ENCODE measurements at regions not wholly inside any gene's neighbourhood (a gene's known extent, or its start where the extent isn't known, plus 50 kb on each side); places are given as distances from the start of the nearest gene placed in this dataset.
"Not testable (repeated sequence)": the region's sequence is repeated elsewhere in the genome, so short reads cannot be mapped to it uniquely, and the experiment has no call there.

- H3K9me3 ChIP-seq (ENCODE audit: control insufficient read depth, low read length), result no peaks in the 10 kb centered on the region
- peaks cover 7% of the 10 kb centered on the region for H3K4me1 ChIP-seq (ENCODE audit: control insufficient read depth, insufficient read depth, low read length)
- H3K27me3 ChIP-seq (ENCODE audit: control insufficient read depth, insufficient read depth, low read length), result no peaks in the 10 kb centered on the region
- no peaks in the 10 kb centered on the region for H3K36me3 ChIP-seq (ENCODE audit: control insufficient read depth, insufficient read depth, low read length)
- H3K4me3 ChIP-seq (ENCODE audit: low read length), result no peak overlapping the region
- no peak overlapping the region for H3K9ac ChIP-seq (ENCODE audit: low read length)
Measured at GRCh38 chr11:81246941-81247340, 1486.7 kb downstream of the FAM181B start.

- Histone ChIP-seq H3K4me3 (ENCODE audit: low read length) (no peak overlapping the region), H3K27me3 (ENCODE audit: control insufficient read depth, insufficient read depth, low read length) (no peaks in the 10 kb centered on the region), H3K4me1 (ENCODE audit: control insufficient read depth, insufficient read depth, low read length) (peaks cover 7% of the 10 kb centered on the region), H3K9me3 (ENCODE audit: control insufficient read depth, low read length) (no peaks in the 10 kb centered on the region), H3K9ac (ENCODE audit: low read length) (no peak overlapping the region), H3K36me3 (ENCODE audit: control insufficient read depth, insufficient read depth, low read length) (no peaks in the 10 kb centered on the region)
Measured at GRCh38 chr11:81245791-81246190, 1487.9 kb downstream of the FAM181B start.

GRCh38 chr11:81241672-81242275 lies 1491.9 kb downstream of the FAM181B start:
- H3K36me3 ChIP-seq (ENCODE audit: control insufficient read depth, insufficient read depth, low read length), result no peaks in the 10 kb centered on the region
- no peaks in the 10 kb centered on the region for H3K27me3 ChIP-seq (ENCODE audit: control insufficient read depth, insufficient read depth, low read length)
- H3K9me3 ChIP-seq (ENCODE audit: control insufficient read depth, low read length), result no peaks in the 10 kb centered on the region
- no peak overlapping the region for H3K4me3 ChIP-seq (ENCODE audit: low read length)
- peaks cover 6% of the 10 kb centered on the region for H3K4me1 ChIP-seq (ENCODE audit: control insufficient read depth, insufficient read depth, low read length)
- no peak overlapping the region for H3K9ac ChIP-seq (ENCODE audit: low read length)

GRCh38 chr11:81237139-81237538 lies 1496.5 kb downstream of the FAM181B start:
- Histone ChIP-seq H3K4me1 (ENCODE audit: control insufficient read depth, insufficient read depth, low read length) (no peaks in the 10 kb centered on the region), H3K27me3 (ENCODE audit: control insufficient read depth, insufficient read depth, low read length) (no peaks in the 10 kb centered on the region), H3K36me3 (ENCODE audit: control insufficient read depth, insufficient read depth, low read length) (no peaks in the 10 kb centered on the region)

GRCh38 chr11:81227409-81227808 lies 1506.3 kb downstream of the FAM181B start:
- H3K27me3 ChIP-seq (ENCODE audit: control insufficient read depth, insufficient read depth, low read length); H3K4me3 ChIP-seq (ENCODE audit: low read length); H3K36me3 ChIP-seq (ENCODE audit: control insufficient read depth, insufficient read depth, low read length); H3K9me3 ChIP-seq (ENCODE audit: control insufficient read depth, low read length); H3K4me1 ChIP-seq (ENCODE audit: control insufficient read depth, insufficient read depth, low read length); H3K9ac ChIP-seq (ENCODE audit: low read length): not testable (repeated sequence)

More at GRCh38 chr11:81237139-81237538, 1496.5 kb downstream of the FAM181B start:
- no peak overlapping the region for H3K4me3 ChIP-seq (ENCODE audit: low read length)
- no peak overlapping the region for H3K9ac ChIP-seq (ENCODE audit: low read length)
- H3K9me3 ChIP-seq (ENCODE audit: control insufficient read depth, low read length), result no peaks in the 10 kb centered on the region

DNA sequence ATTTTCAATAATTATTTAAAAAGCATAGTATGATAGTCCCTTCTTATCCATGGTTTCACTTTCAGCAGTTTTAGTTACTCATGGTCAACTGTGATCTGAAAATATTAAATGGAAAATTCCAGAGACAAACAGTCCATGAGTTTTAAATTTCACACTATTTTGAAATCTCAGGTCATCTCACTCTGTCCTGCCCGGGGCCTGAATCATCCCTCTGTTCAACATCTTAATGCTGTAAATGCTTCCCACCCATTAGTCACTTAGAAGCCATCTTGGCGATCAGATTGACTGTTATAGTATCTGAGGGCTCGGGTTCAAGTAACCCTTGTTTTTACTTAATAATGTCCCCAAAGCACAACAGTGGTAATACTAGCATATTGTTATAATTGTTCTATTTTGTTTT lies 1509.3 kb downstream of the FAM181B start:
- Histone ChIP-seq H3K27me3 (ENCODE audit: control insufficient read depth, insufficient read depth, low read length) (no peaks in the 10 kb centered on the region), H3K4me3 (ENCODE audit: low read length) (no peak overlapping the region), H3K4me1 (ENCODE audit: control insufficient read depth, insufficient read depth, low read length) (no peaks in the 10 kb centered on the region), H3K36me3 (ENCODE audit: control insufficient read depth, insufficient read depth, low read length) (no peaks in the 10 kb centered on the region), H3K9ac (ENCODE audit: low read length) (no peak overlapping the region), H3K9me3 (ENCODE audit: control insufficient read depth, low read length) (no peaks in the 10 kb centered on the region)

GRCh38 chr11:81222491-81222890 lies 1511.2 kb downstream of the FAM181B start:
- H3K27me3 ChIP-seq (ENCODE audit: control insufficient read depth, insufficient read depth, low read length), result no peaks in the 10 kb centered on the region
- H3K4me3 ChIP-seq (ENCODE audit: low read length), result no peak overlapping the region
- no peaks in the 10 kb centered on the region for H3K9me3 ChIP-seq (ENCODE audit: control insufficient read depth, low read length)
- no peaks in the 10 kb centered on the region for H3K4me1 ChIP-seq (ENCODE audit: control insufficient read depth, insufficient read depth, low read length)
- H3K36me3 ChIP-seq (ENCODE audit: control insufficient read depth, insufficient read depth, low read length), result no peaks in the 10 kb centered on the region
- H3K9ac ChIP-seq (ENCODE audit: low read length), result no peak overlapping the region

DNA sequence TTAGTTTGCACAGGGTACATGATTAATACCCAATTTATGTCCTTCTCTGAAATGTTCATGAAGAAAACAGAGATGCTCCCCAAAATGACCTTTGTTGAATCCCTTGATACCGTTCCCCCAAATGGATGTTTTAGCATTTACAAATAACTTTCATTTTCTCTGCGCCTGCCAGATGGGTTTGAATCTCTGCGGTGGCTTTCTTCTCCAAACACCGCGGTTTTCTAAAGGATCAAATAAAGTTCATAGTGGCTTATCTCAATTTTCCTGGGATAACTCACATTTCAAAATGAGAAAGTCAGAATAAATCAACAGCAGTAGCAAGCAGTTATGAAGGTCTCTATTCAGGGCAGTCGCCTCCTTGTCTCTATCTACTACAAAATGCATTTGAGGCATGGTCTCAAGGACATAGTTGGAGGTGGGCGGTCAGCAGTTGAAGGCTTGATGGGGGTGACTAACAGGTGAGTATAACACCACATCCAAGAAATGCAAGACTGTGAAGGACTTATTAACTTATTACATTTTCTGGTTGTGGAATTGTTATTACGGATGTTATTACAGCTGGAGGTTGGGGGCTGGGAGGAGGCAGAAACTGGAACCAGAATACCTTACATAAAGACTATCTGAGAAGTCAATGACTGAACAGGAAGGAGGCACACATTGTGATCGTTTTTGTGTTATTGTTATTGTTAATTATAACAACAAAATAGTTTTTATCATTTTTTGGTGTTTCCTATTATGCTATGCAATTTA lies 1513.3 kb downstream of the FAM181B start:
- Histone ChIP-seq H3K4me3 (ENCODE audit: low read length) (no peak overlapping the region), H3K4me1 (ENCODE audit: control insufficient read depth, insufficient read depth, low read length) (no peaks in the 10 kb centered on the region), H3K9ac (ENCODE audit: low read length) (no peak overlapping the region), H3K36me3 (ENCODE audit: control insufficient read depth, insufficient read depth, low read length) (no peaks in the 10 kb centered on the region), H3K9me3 (ENCODE audit: control insufficient read depth, low read length) (no peaks in the 10 kb centered on the region), H3K27me3 (ENCODE audit: control insufficient read depth, insufficient read depth, low read length) (no peaks in the 10 kb centered on the region)

- Histone ChIP-seq H3K36me3 (ENCODE audit: control insufficient read depth, insufficient read depth, low read length) (no peaks in the 10 kb centered on the region), H3K9ac (ENCODE audit: low read length) (no peak overlapping the region), H3K4me1 (ENCODE audit: control insufficient read depth, insufficient read depth, low read length) (no peaks in the 10 kb centered on the region), H3K9me3 (ENCODE audit: control insufficient read depth, low read length) (no peaks in the 10 kb centered on the region), H3K4me3 (ENCODE audit: low read length) (no peak overlapping the region), H3K27me3 (ENCODE audit: control insufficient read depth, insufficient read depth, low read length) (no peaks in the 10 kb centered on the region)
Measured at GRCh38 chr11:81219661-81220060, 1514.0 kb downstream of the FAM181B start.

GRCh38 chr11:81218440-81218839 lies 1515.2 kb downstream of the FAM181B start:
- Histone ChIP-seq H3K9ac (ENCODE audit: low read length) (no peak overlapping the region), H3K36me3 (ENCODE audit: control insufficient read depth, insufficient read depth, low read length) (no peaks in the 10 kb centered on the region), H3K9me3 (ENCODE audit: control insufficient read depth, low read length) (no peaks in the 10 kb centered on the region), H3K27me3 (ENCODE audit: control insufficient read depth, insufficient read depth, low read length) (no peaks in the 10 kb centered on the region), H3K4me1 (ENCODE audit: control insufficient read depth, insufficient read depth, low read length) (no peaks in the 10 kb centered on the region), H3K4me3 (ENCODE audit: low read length) (no peak overlapping the region)

GRCh38 chr11:81211050-81211449 lies 1522.6 kb downstream of the FAM181B start:
- H3K4me3 ChIP-seq (ENCODE audit: low read length), result no peak overlapping the region
- no peaks in the 10 kb centered on the region for H3K4me1 ChIP-seq (ENCODE audit: control insufficient read depth, insufficient read depth, low read length)
- H3K9me3 ChIP-seq (ENCODE audit: control insufficient read depth, low read length), result no peaks in the 10 kb centered on the region
- no peaks in the 10 kb centered on the region for H3K27me3 ChIP-seq (ENCODE audit: control insufficient read depth, insufficient read depth, low read length)
- no peak overlapping the region for H3K9ac ChIP-seq (ENCODE audit: low read length)
- no peaks in the 10 kb centered on the region for H3K36me3 ChIP-seq (ENCODE audit: control insufficient read depth, insufficient read depth, low read length)

DNA sequence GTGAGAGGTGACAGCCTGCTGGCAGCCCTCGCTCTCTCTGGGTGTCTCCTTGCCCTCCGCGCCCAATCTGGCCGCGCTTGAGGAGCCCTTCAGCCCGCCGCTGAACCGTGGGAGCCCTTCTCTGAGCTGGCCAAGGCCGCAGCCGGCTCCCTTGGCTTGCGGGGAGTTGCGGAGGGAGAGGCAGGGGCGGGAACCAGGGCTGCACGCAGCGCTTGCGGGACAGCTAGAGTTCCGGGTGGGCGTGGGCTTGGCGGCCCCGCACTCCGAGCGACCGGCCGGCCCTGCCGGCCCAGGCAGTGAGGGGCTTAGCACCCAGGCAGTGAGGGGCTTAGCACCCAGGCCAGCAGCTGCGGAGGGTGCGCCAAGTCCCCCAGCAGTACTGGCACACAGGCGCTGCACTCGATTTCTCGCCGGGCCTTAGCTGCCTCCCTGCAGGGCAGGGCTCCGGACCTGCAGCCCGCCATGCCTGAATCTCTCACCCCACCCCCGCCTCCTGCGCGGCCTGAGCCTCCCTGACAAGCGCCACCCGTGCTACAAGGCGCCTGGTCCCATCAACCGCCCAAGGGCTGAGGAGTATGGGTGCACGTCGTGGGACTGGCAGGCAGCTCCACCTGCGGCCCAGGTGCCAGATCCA lies 1526.1 kb downstream of the FAM181B start:
- Histone ChIP-seq H3K4me3 (ENCODE audit: low read length) (no peak overlapping the region), H3K9me3 (ENCODE audit: control insufficient read depth, low read length) (no peaks in the 10 kb centered on the region), H3K9ac (ENCODE audit: low read length) (no peak overlapping the region), H3K36me3 (ENCODE audit: control insufficient read depth, insufficient read depth, low read length) (no peaks in the 10 kb centered on the region), H3K4me1 (ENCODE audit: control insufficient read depth, insufficient read depth, low read length) (no peaks in the 10 kb centered on the region), H3K27me3 (ENCODE audit: control insufficient read depth, insufficient read depth, low read length) (no peaks in the 10 kb centered on the region)
